Medulla oblongata (tissue), 1 donor: ENCODE measurements at regions not wholly inside any gene's neighbourhood (a gene's known extent, or its start where the extent isn't known, plus 50 kb on each side); places are given as distances from the start of the nearest gene placed in this dataset.
A peak's percentile ranks its signal among the peaks of the same experiment; 100 is the strongest.
"Not testable (repeated sequence)": the region's sequence is repeated elsewhere in the genome, so short reads cannot be mapped to it uniquely, and the experiment has no call there.

Source experiments
- DNase-seq: peaks from one replicate; pipeline ENCODE4 v3.0.0-alpha.2; 2015; ENCODE audit errors: extremely low spot score

GRCh38 chr11:103584720-103585119 is 451.7 kb upstream of the DDI1 start:
- DNase-seq, result no peak

GRCh38 chr11:103585401-103585800 is 451.0 kb upstream of the DDI1 start:
- DNase-seq, result no peak

GRCh38 chr11:103585911-103586310 is 450.5 kb upstream of the DDI1 start:
- no peak for DNase-seq

GRCh38 chr11:103586756-103587155 is 449.7 kb upstream of the DDI1 start:
- DNase-seq, result no peak

- no peak for DNase-seq
Measured at GRCh38 chr11:103587901-103588788, 448.3 kb upstream of the DDI1 start.

GRCh38 chr11:103591554-103591953 is 444.9 kb upstream of the DDI1 start:
- no peak for DNase-seq

GRCh38 chr11:103594283-103594682 is 442.2 kb upstream of the DDI1 start:
- no peak for DNase-seq

GRCh38 chr11:103596315-103596714 is 440.1 kb upstream of the DDI1 start:
- no peak for DNase-seq

- DNase-seq, result peak; percentile 68
Measured at GRCh38 chr11:103601225-103601846, 435.1 kb upstream of the DDI1 start.

GRCh38 chr11:103602840-103603239 is 433.6 kb upstream of the DDI1 start:
- DNase-seq, result no peak

GRCh38 chr11:103604310-103604709 is 432.1 kb upstream of the DDI1 start:
- no peak for DNase-seq

GRCh38 chr11:103608566-103608965 is 427.9 kb upstream of the DDI1 start:
- no peak for DNase-seq

- no peak for DNase-seq
Measured at GRCh38 chr11:103609117-103610066, 427.0 kb upstream of the DDI1 start.

- DNase-seq, result no peak
Measured at GRCh38 chr11:103610435-103610834, 426.0 kb upstream of the DDI1 start.

- not testable (repeated sequence) for DNase-seq
Measured at GRCh38 chr11:103611526-103612260, 424.7 kb upstream of the DDI1 start.

GRCh38 chr11:103612451-103612850 is 424.0 kb upstream of the DDI1 start:
- not testable (repeated sequence) for DNase-seq

- not testable (repeated sequence) for DNase-seq
Measured at GRCh38 chr11:103616586-103616985, 419.9 kb upstream of the DDI1 start.

- no peak for DNase-seq
Measured at GRCh38 chr11:103618528-103618927, 417.9 kb upstream of the DDI1 start.

GRCh38 chr11:103619480-103619879 is 417.0 kb upstream of the DDI1 start:
- no peak for DNase-seq

- no peak for DNase-seq
Measured at GRCh38 chr11:103619938-103620337, 416.5 kb upstream of the DDI1 start.

- no peak for DNase-seq
Measured at GRCh38 chr11:103622296-103622695, 414.1 kb upstream of the DDI1 start.
